GM23248 (cell line): ENCODE measurements at regions not wholly inside any gene's neighbourhood (a gene's known extent, or its start where the extent isn't known, plus 50 kb on each side); places are given as distances from the start of the nearest gene placed in this dataset.

Experiments
- EZH2 ChIP-seq: fragments of 200-600 bp; sonication (generic); IDR thresholded peaks from 2 replicates; pipeline ENCODE4 v1.6.1; 2018; ENCODE audit warnings: antibody characterized with exemption, mild to moderate bottlenecking; ENCODE audit not compliant: insufficient read depth, poor library complexity, severe bottlenecking
- EZH2phosphoT487 ChIP-seq: fragments of 200-600 bp; sonication (generic); IDR thresholded peaks from 2 replicates; pipeline ENCODE4 v1.6.1; 2018; ENCODE audit warnings: antibody characterized with exemption, moderate library complexity, mild to moderate bottlenecking, low read depth; ENCODE audit not compliant: insufficient read depth

DNA sequence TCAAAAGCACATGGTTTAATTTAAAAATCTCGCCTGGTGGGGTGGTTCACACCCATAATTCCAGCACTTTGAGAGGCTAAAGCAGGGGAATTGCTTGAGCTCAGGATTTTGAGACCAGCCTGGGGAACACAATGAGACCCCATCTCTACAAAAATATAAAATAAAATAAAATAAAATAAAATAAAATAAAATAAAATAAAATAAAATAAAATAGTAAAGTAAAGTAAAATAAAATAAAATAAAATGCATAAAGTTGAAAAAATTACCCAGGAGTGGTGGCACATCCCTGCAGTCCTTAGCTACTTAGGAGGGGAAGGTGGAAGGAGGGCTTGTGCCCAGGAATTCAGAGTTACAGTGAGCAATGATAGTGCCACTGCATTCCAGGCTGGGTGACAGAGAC is 88.7 kb upstream of the MS4A8 start:
- TF ChIP-seq EZH2phosphoT487 (no peak), EZH2 (no peak)
